OCI-LY7 (cell line): ENCODE measurements at regions not wholly inside any gene's neighbourhood (a gene's known extent, or its start where the extent isn't known, plus 50 kb on each side); places are given as distances from the start of the nearest gene placed in this dataset.

Experiments
- BruUV-seq: library from RNA; stranded (reverse); fragments of 400-500 nt; replicated peaks from 2 replicates; lab custom pipeline; 2021; lab: Mats Ljungman, UMichigan
- CTCF ChIA-PET: fragments of 300-600 bp; sonication (Branson Sonifier 250); formaldehyde crosslinking; loops from one replicate; lab custom pipeline; 2022; ENCODE audit warnings: antibody characterized with exemption; ENCODE audit not compliant: unreplicated experiment; lab: Charles Lee
- POLR2A ChIA-PET: fragments of 300-600 bp; sonication (Branson Sonifier 250); formaldehyde crosslinking; loops from one replicate; lab custom pipeline; 2022; ENCODE audit warnings: antibody characterized with exemption; lab: Charles Lee
- DNase-seq: peaks from one replicate; pipeline ENCODE4 v3.0.0-alpha.2; 2015; ENCODE audit warnings: low spot score
- H2AFZ ChIP-seq: fragments of 200-600 bp; sonication (generic), shearing (Covaris generic); 2 replicates; pipeline ENCODE4 v1.6.1; 2014; ENCODE audit warnings: mild to moderate bottlenecking, antibody characterized with exemption, low read length, moderate library complexity
- H3K27ac ChIP-seq: fragments of 200-600 bp; sonication (generic); 2 replicates; pipeline ENCODE4 v1.5.1; 2014; ENCODE audit warnings: mixed run types, low read depth, mild to moderate bottlenecking, moderate library complexity, low read length, inconsistent platforms; ENCODE audit not compliant: poor library complexity, severe bottlenecking
- H3K36me3 ChIP-seq: fragments of 200-600 bp; sonication (generic); 2 replicates; pipeline ENCODE4 v1.6.1; 2014; ENCODE audit warnings: mild to moderate bottlenecking, antibody characterized with exemption, low read length, moderate library complexity, mixed read lengths; ENCODE audit not compliant: insufficient read depth
- H3K4me1 ChIP-seq: fragments of 200-600 bp; sonication (generic); 2 replicates; pipeline ENCODE4 v1.5.1; 2014; ENCODE audit warnings: mild to moderate bottlenecking, low read length; ENCODE audit not compliant: insufficient read depth, poor library complexity, severe bottlenecking
- H3K4me2 ChIP-seq: fragments of 200-600 bp; sonication (generic); 2 replicates; pipeline ENCODE4 v1.6.1; 2014; ENCODE audit warnings: mild to moderate bottlenecking, low read length
- H3K4me3 ChIP-seq: fragments of 200-600 bp; sonication (generic); 2 replicates; pipeline ENCODE4 v1.5.1; 2014; ENCODE audit warnings: mild to moderate bottlenecking, low read depth, low read length; ENCODE audit not compliant: poor library complexity, severe bottlenecking
- H3K79me2 ChIP-seq: fragments of 200-600 bp; sonication (generic); 2 replicates; pipeline ENCODE4 v1.6.1; 2016; ENCODE audit warnings: low read depth, mild to moderate bottlenecking, low read length, moderate library complexity, mixed read lengths; ENCODE audit not compliant: insufficient read depth
- H3K9me2 ChIP-seq: fragments of 200-600 bp; sonication (generic); 2 replicates; pipeline ENCODE4 v1.6.1; 2016; ENCODE audit warnings: mild to moderate bottlenecking, low read length, mixed read lengths; ENCODE audit not compliant: insufficient read depth
- H3K9me3 ChIP-seq: fragments of 200-600 bp; sonication (generic); 2 replicates; pipeline ENCODE4 v1.6.1; 2014; ENCODE audit warnings: mild to moderate bottlenecking, mixed run types, low read length, mixed read lengths
- H4K20me1 ChIP-seq: fragments of 200-600 bp; sonication (generic); 2 replicates; pipeline ENCODE4 v1.6.1; 2014; ENCODE audit warnings: mild to moderate bottlenecking, antibody characterized with exemption, low read length, moderate library complexity, mixed read lengths; ENCODE audit not compliant: insufficient read depth
- CTCF ChIP-seq: fragments of 200-600 bp; sonication (generic); conservative IDR thresholded peaks from 2 replicates; pipeline ENCODE4 v1.5.1; 2014; ENCODE audit warnings: mild to moderate bottlenecking, antibody characterized with exemption, low read length, moderate library complexity, mixed read lengths
- EZH2phosphoT487 ChIP-seq: fragments of 200-600 bp; sonication (generic); IDR thresholded peaks from 2 replicates; pipeline ENCODE4 v1.6.1; 2018; ENCODE audit warnings: low read depth, borderline replicate concordance, mild to moderate bottlenecking, mixed run types, antibody characterized with exemption, low read length, moderate library complexity, mixed read lengths
- intact Hi-C: fragments of 100-400 bp; cut with micrococcal nuclease; formaldehyde crosslinking; loops from one replicate; pipeline ENCODE4 v1.10.0; 2022; ENCODE audit not compliant: unreplicated experiment

- no peaks in the 10 kb centered on the region for H3K36me3 ChIP-seq
- CTCF ChIA-PET = no interaction called here
- POLR2A ChIA-PET = no interaction called here
- H4K20me1 ChIP-seq = no peaks in the 10 kb centered on the region
- no peaks in the 10 kb centered on the region for H3K79me2 ChIP-seq
- no peak overlapping the region for H3K4me2 ChIP-seq
- intact Hi-C loops = no loop called here
- no peak overlapping the region for H2AFZ ChIP-seq
- TF ChIP-seq CTCF = no peak
- no peak for TF ChIP-seq EZH2phosphoT487
- no peaks in the 10 kb centered on the region for H3K4me1 ChIP-seq
- no peak for DNase-seq
- BruUV-seq = no TSS peak
- no peaks in the 10 kb centered on the region for H3K9me2 ChIP-seq
- H3K9me3 ChIP-seq = no peaks in the 10 kb centered on the region
- no peak overlapping the region for H3K27ac ChIP-seq
- no peak overlapping the region for H3K4me3 ChIP-seq
Measured at GRCh38 chr17:45704251-45704650, 79.9 kb upstream of the CRHR1 start.

GRCh38 chr17:45705123-45706009 is 78.8 kb upstream of the CRHR1 start:
- no peak overlapping the region for H2AFZ ChIP-seq
- intact Hi-C loops = no loop called here
- H3K27ac ChIP-seq = no peak overlapping the region
- H4K20me1 ChIP-seq = no peaks in the 10 kb centered on the region
- H3K79me2 ChIP-seq = no peaks in the 10 kb centered on the region
- H3K9me3 ChIP-seq = no peaks in the 10 kb centered on the region
- ChIA-PET POLR2A (no interaction called here), CTCF (no interaction called here)
- no peak overlapping the region for H3K4me3 ChIP-seq
- no peak for DNase-seq
- BruUV-seq = no TSS peak
- no peaks in the 10 kb centered on the region for H3K4me1 ChIP-seq
- H3K36me3 ChIP-seq = no peaks in the 10 kb centered on the region
- H3K9me2 ChIP-seq = no peaks in the 10 kb centered on the region
- TF ChIP-seq EZH2phosphoT487 (no peak), CTCF (no peak)
- no peak overlapping the region for H3K4me2 ChIP-seq

- ChIA-PET POLR2A (interaction anchor here (0.6 kb wide), 1 partner anchor 38 kb away, joined by 3 read pairs; no protein-coding TSS in a partner anchor), CTCF (no interaction called here)
- no peaks in the 10 kb centered on the region for H3K36me3 ChIP-seq
- H3K9me3 ChIP-seq = no peaks in the 10 kb centered on the region
- H3K27ac ChIP-seq = no peak overlapping the region
- H3K4me2 ChIP-seq = no peak overlapping the region
- no peak for DNase-seq
- H3K4me1 ChIP-seq = no peaks in the 10 kb centered on the region
- H3K79me2 ChIP-seq = no peaks in the 10 kb centered on the region
- TF ChIP-seq EZH2phosphoT487 (no peak), CTCF (no peak)
- H3K4me3 ChIP-seq = no peak overlapping the region
- no peaks in the 10 kb centered on the region for H3K9me2 ChIP-seq
- intact Hi-C loops = no loop called here
- BruUV-seq = no TSS peak
- H4K20me1 ChIP-seq = no peaks in the 10 kb centered on the region
- no peak overlapping the region for H2AFZ ChIP-seq
Measured at GRCh38 chr17:45706033-45706432, 78.1 kb upstream of the CRHR1 start.
